CD4-positive, alpha-beta T cell treated with Interleukin-15 for 1 hour (primary cell): ENCODE measurements at regions not wholly inside any gene's neighbourhood (a gene's known extent, or its start where the extent isn't known, plus 50 kb on each side); places are given as distances from the start of the nearest gene placed in this dataset.

Source experiments
- DNase-seq: peaks from one replicate; pipeline ENCODE4 v3.0.0-alpha.2; 2020

DNA sequence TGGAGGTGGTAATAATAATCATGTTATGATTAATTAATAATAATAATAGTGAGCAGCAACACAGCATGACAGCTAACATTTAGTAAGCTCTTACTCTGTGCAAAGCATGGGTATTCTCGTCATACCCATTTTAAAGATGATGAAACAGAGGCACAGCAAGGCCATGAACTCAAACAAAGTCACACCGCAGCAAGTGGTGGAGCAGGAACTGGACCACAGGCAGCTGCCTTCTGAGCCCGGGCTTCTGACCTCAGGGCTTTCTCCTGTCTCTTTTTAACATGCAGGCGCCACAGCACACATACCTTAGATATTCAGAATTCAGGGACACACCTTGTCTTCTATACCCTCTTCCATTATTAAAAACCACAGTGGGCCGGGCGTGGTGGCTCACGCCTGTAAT lies 50.7 kb upstream of the SPATA12 start:
- no peak for DNase-seq

DNA sequence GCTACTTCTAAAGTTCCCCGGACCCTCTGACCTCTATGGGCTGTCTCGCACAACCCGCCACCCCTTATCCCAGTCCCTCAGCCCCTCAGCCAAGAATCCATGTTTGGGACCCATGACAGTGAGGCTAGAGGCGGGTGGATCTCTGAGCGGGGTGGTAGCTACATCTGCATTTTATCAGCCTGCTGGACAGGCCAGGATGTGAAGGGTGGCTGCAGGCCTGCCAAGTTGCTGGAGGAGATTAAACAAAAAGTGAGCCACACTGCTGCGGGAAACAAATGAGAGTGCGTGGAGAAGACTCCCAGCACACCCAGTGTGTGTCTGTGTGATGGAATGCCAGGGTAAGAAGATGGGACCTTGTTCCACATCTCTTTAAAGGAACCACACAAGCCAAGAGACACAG lies 51.1 kb upstream of the SPATA12 start:
- no peak for DNase-seq

DNA sequence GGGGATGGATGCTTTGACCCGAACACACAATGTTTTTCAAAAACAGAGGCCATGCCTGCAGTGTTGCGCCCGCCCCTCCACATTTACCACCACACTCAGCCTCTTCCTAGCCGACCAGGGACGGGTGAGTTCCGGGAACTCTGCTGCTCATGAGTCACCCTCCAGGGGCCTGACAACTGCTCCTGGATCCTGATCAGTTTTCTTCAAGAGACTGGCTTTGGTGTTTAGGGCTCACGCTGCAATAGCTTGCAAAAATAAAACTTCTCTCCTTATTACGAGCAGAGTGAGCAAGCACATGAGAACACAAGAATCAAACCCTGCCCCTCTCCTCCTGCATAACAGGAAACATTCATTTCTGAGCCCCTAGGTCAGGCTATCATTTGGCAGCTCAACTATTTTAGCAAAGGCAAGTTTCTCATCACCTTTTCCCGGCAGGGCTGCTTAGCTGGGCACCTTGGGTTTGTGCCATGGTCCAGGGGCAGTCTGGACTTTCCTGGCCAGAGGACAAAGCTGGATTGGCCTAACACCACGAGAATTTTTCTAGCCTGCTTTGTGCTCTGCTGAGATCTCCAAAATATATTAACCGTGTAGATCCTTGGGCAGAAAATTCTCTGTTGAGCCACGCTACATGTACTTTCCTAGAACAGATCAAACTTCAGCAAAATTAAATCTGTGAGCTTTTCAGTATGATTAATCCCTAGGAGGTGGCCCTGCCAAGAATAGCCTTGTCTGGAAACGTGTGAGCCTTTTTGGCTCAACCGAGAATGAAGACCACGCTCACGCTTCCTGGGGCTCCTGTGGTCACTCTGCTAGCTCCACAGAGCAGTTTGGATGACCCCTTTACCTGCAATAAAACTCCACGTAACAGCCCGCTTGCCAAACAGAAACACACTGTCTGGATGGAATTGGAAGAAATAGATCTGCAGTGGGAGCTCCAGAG lies 52.7 kb upstream of the SPATA12 start:
- no peak for DNase-seq

DNA sequence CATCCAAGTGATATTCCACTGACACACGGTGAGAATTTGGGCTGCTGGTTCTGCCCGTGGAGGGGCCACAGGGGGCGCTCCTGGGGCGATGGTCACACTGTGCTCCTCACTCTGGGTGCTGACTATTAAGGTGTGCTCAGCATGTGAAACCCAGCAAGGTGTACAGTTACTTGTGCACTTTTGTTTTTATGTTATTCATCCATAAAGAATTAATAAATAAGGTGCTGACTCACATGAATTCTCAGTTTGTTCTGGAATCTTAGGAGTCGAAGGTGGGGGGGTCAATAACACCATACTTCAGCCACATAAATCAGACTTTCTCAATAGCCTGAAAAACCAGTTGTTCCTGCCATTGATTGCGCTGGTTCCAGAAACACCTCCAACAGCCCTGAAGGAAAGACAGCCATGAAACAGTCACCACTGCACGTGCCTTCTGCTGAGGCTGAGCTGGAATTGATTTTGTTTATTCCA lies 53.5 kb upstream of the SPATA12 start:
- DNase-seq = no peak

DNA sequence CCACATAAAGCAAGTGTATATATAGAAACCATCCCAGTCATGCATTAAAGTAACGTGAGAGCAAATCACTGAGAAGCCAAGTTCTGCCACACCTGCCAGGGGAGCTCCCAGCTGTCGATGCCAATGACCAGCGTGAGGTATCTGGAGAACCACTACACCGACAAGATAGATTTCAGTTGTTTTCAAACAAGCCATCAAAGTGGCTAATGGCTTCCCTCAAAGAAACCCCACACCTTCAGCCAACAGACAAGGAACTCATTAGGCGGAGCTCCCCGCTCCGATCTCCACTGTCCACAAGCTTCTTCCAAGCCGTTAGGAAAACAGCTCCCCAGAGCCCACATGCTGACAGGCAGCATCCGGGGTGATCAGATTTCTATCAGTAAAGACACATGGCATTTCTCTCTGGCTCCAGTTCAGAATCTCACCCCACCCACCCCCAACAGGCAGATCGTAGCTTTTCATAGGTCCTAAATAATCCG lies 54.2 kb upstream of the SPATA12 start:
- no peak for DNase-seq

DNA sequence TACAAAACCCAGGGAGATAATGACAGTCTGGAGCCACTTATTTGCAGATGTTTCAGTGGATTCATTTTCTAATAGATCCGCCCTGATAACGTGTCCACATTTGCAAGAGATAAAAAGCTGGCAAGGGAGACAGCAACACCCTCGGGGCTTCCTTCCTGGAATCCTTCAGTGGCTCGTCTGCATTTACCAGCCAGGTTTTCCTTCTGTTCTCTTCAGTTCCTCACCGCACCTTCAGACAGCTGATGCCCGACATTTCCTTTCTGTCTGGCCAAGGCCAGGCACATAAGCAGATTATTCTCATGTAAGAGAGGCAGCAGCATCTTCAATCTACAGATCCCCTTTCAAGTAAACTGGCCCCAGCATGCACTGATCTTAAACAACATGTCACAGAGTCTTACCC lies 56.2 kb upstream of the SPATA12 start:
- DNase-seq = no peak

DNA sequence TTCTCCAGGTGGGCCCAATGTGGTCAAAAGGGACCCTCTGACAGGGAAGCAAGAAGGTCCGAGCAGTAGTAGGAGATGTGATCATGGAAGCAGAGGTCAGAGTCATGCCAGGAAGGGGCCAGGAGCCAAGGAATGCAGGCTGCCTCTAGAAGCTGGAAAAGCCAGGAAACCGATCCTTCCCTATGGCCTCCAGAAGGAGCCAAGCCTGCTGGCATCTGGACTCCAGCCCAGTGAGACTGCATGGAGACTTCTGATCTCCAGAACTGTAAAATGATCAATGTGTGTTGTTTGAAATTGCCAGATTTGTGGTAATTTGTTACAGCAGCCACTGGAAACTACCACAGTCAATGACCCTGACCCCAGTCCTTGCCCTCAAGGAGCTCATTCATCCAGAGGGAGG lies 56.8 kb upstream of the SPATA12 start:
- no peak for DNase-seq

DNA sequence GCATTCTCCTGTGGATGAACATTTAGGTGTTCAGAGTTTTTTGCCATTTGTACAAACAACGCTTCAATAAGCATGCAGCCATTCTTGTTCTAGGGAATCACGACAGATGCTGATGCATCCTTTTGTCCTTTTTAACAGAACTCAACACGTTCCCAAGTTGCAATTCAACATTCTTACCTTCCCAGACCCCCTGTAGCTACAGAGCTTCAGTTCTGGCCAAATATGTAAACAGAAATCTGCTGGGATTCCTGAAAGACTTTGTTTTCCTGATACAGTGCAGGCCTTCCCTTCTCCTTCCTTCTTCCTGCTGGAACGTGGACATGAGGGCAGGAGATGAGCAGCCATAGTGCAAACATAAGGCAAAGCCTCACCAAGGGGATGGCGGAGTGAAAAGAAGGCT lies 59.1 kb upstream of the SPATA12 start:
- no peak for DNase-seq

DNA sequence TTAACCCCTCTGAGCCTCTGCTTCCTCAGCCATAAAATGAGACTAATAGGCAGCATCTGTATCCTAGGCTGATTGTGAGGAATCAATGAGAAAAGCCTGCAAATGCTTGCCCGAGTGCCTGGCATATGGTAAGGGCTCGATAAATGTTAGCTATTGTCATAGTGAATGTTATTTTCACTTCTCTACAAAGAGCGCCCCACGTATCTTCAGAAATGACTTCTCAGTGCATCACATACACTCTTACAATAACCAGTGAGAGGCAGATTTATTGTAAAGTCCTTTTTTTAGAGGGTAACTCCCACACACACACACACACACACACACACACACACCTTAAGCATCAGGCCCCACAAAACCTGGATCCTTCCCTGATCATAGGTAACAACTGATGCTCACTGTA lies 60.5 kb upstream of the SPATA12 start:
- DNase-seq = no peak

DNA sequence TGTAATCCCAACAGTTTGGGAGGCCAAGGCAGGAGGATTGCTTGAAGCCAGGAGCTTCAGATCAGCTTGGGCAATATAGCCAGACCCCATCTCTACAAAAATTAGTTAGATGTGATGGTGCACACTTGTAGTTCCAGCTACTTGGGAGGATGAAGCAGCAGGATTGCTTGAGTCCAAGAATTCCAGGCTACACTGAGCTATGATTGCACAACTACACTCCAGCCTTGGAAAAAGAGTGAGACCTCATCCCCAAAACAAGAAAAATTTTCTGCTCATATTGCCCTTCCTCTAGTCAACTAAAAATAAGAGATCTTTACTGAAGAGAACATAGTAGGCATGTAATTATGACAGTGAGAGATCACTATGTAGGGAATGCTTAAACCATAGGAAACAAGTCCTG lies 60.9 kb upstream of the SPATA12 start:
- no peak for DNase-seq

DNA sequence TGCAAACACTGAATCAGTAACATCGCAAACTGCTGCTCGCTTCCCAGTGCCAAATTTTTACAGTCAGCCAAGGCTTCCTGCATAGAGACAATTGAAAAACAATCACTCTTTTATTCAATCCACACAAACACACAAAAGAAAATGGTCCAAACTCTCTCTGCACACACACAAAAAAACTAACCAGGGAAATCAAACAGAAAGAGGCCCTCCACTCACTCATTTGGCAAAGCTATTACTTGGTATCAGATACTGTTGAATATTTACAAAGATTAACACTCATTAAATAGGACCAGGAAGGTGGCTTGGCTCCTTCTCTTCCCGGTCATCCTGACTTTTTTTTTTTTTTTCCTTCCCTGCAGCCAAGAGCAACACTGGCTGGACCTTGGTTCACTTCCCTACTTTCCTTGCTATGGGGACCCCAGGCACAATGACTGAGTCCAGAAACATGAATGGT lies 62.4 kb upstream of the SPATA12 start:
- no peak for DNase-seq

DNA sequence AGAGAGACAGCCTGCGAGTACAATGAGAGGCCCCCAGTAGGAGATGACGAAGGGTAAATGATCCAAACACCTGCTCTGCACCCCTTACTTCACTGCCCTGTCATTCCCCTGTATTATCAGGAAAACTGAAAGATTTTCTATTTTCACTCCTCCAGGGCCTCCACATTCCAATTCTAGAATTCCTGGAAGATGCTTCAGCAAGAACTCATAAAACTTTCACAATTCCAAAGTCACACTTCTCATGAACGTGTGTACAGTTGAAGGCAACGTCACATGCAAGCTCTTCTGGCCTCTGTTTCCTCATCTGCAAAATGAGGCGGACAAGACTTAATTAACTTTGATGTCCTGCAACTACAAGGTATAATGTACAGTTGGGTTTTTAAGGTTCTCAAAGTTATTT lies 62.8 kb upstream of the SPATA12 start:
- DNase-seq = no peak

DNA sequence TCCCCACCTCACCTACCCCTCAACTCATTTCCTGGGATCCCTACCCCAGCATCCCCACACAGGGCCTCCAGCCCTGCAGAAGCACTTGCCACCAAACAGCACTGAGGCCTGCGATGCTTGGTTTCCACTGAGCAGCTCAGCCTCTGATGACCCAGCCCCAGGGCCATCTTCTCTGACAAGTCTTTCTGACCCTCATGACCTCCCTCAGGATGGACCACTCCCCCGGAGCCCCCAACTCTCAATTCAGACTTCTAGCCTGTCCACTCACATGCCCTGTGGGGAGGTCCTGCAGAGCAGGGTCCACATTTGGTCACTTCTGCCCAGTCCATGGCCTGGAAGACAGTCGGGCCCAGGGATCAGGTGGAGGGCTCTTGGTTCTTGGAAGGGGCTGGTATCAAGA lies 63.4 kb upstream of the SPATA12 start:
- no peak for DNase-seq

DNA sequence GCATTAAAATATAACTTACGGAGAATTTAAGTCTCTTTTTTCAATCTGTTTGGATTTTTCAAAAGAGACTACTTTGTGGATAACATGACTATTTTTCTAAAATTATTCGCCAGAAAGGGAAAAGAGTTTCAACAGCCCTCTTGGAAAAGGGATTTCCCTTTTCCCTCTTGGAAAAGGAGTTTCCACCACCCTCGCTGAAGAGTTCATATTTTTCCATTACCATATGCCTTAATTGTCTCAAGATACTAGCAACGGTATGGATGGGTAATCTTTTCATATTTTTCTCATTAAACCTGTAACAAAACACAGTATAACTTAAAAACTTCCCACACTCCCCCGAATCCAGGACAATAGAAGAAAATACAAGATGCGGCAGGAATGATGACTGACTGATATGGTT lies 66.1 kb upstream of the SPATA12 start:
- DNase-seq = no peak

DNA sequence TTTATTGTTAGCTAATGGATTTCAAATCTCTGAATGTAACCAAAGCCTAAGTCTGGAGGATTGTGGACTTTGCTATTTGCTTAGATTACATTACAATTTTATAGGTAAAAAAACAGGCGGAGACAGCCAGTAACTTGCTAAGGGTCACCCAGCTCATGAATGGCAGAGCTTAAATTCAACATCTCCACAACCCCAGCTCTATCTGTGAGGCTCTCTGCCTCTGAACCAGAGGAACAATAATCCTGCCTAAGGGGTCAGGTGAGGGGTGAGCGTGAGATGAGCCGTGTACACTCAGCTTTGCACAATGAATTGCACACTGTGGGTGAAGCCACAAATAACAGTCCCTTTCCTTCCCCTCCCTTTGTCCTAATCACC lies 69.8 kb upstream of the SPATA12 start:
- DNase-seq = no peak

DNA sequence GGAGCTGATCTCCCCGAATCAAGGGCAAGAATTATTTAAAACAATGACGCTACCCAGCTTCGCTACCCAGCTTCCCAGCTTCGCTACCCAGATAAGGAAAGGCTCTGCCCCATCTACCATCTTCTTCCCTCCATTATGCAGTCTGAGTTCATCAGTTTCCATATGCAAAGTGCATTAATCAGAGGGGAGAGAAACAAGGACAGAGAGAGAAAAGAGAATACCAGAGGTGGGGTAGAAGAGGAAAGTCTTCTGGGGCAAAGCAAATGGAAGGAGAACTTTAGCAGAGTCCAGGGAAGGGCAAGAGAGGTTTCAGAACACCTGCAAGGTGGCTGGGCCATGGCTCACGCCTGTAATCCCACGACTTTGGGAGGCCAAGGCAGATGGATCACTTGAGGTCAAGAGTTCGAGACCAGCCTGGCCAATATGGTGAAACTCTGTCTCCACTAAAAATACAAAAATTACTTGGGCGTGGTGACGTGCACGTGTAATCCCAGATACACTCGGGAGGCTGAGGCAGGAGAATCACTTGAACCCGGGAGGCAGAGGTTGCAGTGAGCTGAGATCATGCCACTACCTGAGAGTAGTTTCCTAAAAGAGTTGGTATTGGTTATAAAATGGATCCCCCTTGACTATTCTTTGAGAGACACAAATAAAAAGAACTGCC lies 70.4 kb upstream of the SPATA12 start:
- DNase-seq = no peak

DNA sequence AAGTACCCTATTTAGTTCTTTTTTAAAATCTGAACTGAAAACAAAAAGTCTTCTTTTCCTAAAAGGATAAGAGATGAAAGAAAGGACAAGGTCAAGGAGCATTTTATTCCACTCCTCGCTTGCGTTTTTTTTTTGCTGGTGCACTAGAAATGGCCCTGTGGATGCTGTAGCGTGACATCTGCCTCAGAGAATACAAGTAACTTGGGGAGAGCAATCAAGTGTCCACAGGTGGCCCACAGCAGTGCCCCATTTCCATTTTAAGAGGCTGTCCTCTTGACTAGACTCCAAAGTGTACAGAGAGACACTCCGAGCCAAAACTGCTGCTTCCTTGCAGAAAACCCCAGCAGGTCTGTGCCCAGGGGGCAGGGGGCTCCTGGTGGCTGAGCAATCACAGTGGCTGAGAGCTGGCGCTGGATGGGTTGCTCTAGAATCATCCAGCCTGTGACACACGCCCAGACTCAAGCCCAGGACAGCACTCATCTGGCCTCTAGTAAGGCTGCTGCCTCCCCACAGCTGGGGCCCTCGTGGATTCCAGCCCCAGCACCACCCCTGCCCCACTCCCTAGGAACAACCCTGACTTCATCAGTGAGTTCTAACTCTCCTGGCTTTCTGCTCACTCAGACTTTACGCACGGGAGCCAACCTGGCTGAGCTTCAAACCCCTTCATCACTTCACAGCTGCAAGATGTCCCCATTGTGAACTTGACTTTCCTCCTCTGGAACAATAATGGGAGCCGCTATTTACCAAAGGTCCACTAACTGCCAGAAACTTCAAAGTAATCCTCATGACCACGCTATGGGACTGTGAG lies 71.1 kb upstream of the SPATA12 start:
- no peak for DNase-seq

DNA sequence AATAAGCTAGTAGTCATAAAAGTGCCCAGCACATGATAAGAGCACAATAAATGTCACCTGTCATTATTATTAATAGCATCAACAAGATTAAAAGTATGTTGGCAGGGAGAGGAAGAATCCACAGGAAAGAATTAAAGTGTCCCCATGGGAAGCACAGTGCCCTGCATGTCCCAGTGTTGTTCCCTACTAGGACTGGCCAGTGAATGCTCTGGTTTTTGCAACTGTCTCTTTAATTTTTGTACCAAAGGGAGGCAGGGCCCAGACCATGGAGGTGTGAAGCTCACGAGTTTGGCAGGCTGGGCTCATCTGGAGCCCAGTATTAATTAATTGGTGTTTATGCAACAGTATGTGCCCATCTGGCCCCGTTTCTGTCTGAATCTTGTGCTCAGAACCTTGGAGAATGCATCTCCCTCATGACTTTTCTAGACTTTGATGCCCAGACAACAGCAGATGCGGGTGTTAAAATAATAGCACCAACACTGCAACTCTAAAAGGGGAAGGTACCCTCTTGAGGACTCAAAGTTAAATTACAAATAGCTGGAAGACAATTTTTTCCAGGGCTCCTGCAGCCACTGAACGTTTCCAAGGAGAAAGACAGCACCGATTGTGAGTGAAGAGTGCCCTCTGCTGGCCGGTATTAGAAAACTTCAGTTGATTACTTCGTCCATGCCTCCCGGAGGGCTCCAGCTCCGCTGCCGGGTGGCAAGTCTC lies 71.9 kb upstream of the SPATA12 start:
- peak; percentile 59 for DNase-seq

DNA sequence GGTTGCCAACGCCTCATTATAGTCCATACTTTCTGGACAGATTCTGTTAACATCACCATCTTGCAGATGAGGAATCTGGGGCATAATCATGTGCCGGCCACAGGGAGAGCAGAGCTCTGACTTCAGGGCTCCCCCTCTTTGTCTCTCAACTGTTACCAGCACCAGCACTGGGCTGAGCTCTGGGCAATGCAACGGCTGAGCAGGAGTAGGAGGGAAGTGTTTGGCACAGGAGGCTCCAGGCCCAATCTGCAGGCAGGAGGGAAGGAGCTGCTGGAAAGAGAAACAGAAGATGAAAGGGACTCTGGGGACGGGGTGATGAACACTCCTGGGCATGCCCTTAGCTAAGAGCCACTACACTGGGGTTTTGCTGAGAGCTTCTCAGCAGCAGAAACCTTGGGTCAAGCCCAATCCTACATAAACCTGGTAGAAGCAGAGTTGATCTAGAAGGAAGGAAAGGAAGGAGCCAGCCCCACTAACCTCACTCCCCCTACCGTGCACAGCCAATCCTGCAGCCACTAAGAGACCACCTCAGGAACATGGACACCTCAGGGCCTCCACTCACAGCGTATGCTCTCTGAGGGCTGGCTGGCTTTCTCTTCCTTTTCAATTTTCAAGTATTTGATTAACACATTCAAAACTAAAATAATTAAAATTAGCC lies 73.1 kb upstream of the SPATA12 start:
- DNase-seq = no peak

DNA sequence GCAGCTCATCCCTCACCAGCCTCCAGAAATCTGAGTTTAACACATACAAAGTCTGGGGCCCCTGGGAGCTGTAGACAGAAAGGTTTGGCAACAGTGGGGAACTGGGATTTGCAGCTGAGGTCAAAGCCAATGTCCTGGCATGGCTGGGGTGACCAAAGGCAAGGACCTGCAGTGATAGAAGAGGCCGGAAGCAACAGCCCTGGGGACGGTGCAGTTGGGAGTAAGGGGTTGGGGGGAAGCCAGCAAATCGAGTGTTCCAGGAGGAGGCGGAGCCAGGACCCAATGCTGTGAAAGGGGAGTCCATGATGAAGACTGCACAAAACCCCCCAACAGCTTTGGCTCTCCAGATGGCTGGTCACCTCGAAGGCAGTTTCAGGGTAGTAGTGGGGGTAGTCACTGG lies 74.1 kb upstream of the SPATA12 start:
- no peak for DNase-seq

DNA sequence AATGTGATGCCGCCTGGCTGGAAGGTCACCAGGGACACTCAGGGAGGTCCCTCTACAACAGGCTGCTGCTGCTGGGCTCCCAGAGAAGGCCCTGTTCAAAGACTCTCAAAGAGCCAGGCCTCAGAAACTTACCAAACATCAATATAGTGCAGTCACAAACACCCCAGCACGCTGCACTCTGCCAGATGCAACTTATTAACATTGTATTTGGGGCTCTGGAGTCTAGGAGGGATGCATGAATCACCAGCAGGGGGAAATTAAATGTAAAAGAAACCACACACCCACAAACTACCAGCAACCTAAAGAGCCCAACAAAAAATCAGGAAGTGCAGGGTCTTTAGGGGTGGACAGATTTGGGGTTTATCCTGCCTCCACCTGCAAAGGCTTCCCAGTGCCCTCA lies 74.6 kb upstream of the SPATA12 start:
- DNase-seq = no peak

DNA sequence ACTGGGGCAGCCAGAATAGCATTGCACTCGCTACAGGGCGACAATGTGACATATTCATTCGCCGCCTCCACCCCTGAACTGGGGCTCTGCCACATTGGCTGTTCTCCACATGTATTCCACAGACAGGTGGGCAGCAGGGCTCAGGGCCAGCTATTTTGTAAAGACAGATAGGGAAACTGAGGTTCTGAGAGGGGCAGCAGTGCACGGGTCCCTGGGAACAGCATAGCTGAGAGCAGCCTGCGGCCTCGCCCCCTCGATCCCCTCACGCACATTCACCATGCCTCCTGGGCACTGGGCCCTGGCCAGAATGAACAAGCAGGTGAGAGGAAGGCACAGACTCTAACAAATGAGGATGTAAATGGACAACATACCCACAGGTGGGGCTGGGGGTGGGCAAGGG lies 75.0 kb upstream of the SPATA12 start:
- no peak for DNase-seq
